ENCODE measurements at regions not wholly inside any gene's neighbourhood (a gene's known extent, or its start where the extent isn't known, plus 50 kb on each side); places are given as distances from the start of the nearest gene placed in this dataset.

- intact Hi-C loops (cut with DNase I): no loop called here
- Histone ChIP-seq H3K27me3 (no peaks in the 10 kb centered on the region), H3K4me1 (no peaks in the 10 kb centered on the region), H3K4me3 (peak overlapping the region in 2 of 4 donors; percentile 11 to 31), H3K36me3 (no peaks in the 10 kb centered on the region), H3K27ac (no peak overlapping the region), H3K9me3 (no peaks in the 10 kb centered on the region)
- WGBS, 2 donors: 49 to 50% methylated on average over 7 of the region's 7 CpGs
- FAIRE-seq: peak; percentile 57
- TF ChIP-seq CTCF (IDR thresholded peaks at IDR 0.05): no peak
- DNase-seq: no peak
- peak in 2 of 4 donors; percentile 36 to 43 for ATAC-seq
Observed at GRCh38 chr4:147057611-147058190, 112.0 kb upstream of the TTC29 start.

- FAIRE-seq (no peak), ATAC-seq (no peak), DNase-seq (no peak)
- Histone ChIP-seq H3K9me3 (no peaks in the 10 kb centered on the region), H3K36me3 (no peaks in the 10 kb centered on the region), H3K27me3 (no peaks in the 10 kb centered on the region), H3K27ac (no peak overlapping the region), H3K4me3 (no peak overlapping the region), H3K4me1 (no peaks in the 10 kb centered on the region)
- TF ChIP-seq CTCF (IDR thresholded peaks at IDR 0.05): no peak
- intact Hi-C loops (cut with DNase I): no loop called here
- 82% methylated on average over 6 of the region's 6 CpGs for WGBS, 2 donors
Observed at GRCh38 chr4:147059064-147059731, 113.5 kb upstream of the TTC29 start.

GRCh38 chr4:147060151-147060931, 114.7 kb upstream of the TTC29 start:
- intact Hi-C loops (cut with DNase I): no loop called here
- no peak for ATAC-seq
- no peak overlapping the region for H3K27ac ChIP-seq
- H3K9me3 ChIP-seq: no peaks in the 10 kb centered on the region
- TF ChIP-seq CTCF (IDR thresholded peaks at IDR 0.05): no peak
- 71 to 82% methylated on average over 4 of the region's 4 CpGs for WGBS, 2 donors
- H3K4me1 ChIP-seq: no peaks in the 10 kb centered on the region
- no peaks in the 10 kb centered on the region for H3K36me3 ChIP-seq
- H3K4me3 ChIP-seq: no peak overlapping the region
- H3K27me3 ChIP-seq: no peaks in the 10 kb centered on the region
- FAIRE-seq: no peak
- no peak for DNase-seq

- FAIRE-seq (no peak), ATAC-seq (no peak), DNase-seq (no peak)
- Histone ChIP-seq H3K4me3 (no peak overlapping the region), H3K36me3 (no peaks in the 10 kb centered on the region), H3K27ac (no peak overlapping the region), H3K4me1 (no peaks in the 10 kb centered on the region), H3K9me3 (no peaks in the 10 kb centered on the region), H3K27me3 (peaks cover 0 to 3% (median 0%) of the 10 kb centered on the region in 4 donors)
- intact Hi-C loops (cut with DNase I): no loop called here
- 64 to 74% methylated on average over 5 of the region's 5 CpGs for WGBS, 2 donors
- TF ChIP-seq CTCF (IDR thresholded peaks at IDR 0.05): no peak
Observed at GRCh38 chr4:147064856-147065255, 119.2 kb upstream of the TTC29 start.

Measured in pancreas (tissue), 10 donors.